NK-92 treated with Interleukin-12 subunit alpha and Interleukin-12 subunit beta, amount 100 ng/mL, for 24 hours (cell line): ENCODE measurements at regions not wholly inside any gene's neighbourhood (a gene's known extent, or its start where the extent isn't known, plus 50 kb on each side); places are given as distances from the start of the nearest gene placed in this dataset.
A peak's percentile ranks its signal among the peaks of the same experiment; 100 is the strongest.

Experiments
- DNase-seq: peaks from one replicate; lab custom pipeline; 2025; lab: John Stamatoyannopoulos, UW

DNA sequence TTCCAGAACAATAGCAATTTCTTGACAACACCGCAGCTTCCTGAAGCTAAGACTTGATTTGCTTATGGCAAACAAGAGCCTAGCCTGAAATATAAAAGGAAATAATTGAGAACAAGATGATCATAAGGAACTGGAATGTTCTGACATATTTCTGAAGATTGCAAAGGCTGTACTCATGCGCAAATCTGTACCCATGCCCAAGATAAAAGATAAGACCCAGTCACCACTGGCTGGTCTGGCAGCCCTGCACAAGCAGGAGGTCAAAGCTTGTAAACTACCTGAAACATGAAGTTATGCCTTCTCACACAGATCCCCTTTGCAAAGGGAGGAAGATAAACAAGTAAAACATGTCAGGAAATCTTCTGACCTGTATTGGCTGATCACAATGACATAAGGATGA, 160.8 kb upstream of the GYPC start:
- no peak for DNase-seq

- DNase-seq, result no peak
Measured at GRCh38 chr2:126496493-126496892, 159.5 kb upstream of the GYPC start.

- no peak for DNase-seq
Measured at GRCh38 chr2:126503476-126503875, 152.5 kb upstream of the GYPC start.

DNA sequence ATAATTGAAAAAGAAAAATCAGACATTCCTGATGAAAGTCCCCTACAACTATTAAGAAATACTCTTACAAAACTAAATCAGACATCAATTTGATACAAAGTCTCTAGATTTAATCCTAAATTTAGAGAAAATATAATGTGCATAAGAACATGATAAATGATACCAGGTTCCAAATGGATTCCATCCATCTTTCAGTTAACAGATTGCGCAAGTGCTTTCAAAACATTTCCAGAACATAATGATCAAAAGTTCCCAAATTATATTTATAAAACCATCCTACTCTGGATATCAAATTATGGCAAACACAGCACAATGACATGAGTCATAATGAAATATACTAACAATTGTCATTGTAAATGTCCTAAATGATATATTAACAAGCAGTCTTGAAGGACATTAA, 151.0 kb upstream of the GYPC start:
- no peak for DNase-seq

DNA sequence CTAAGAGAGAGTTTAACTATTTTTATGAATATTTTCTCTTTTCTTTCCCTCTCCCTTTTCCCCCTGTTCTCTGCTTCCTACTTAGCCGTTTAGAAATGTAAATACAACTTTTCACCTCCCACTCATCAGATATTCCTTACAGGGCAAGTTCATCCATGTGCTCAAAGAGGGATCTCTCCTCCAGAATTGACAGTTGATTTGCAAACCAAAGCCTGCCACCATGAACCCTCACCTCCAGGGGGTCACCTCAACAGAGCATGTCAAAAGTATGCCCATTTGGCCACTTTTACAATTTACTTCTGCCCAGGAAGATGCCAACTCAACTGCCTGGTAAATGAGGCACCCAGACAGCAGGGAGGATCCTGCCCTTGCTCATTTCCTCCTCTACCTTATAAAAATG, 149.2 kb upstream of the GYPC start:
- DNase-seq, result no peak

DNA sequence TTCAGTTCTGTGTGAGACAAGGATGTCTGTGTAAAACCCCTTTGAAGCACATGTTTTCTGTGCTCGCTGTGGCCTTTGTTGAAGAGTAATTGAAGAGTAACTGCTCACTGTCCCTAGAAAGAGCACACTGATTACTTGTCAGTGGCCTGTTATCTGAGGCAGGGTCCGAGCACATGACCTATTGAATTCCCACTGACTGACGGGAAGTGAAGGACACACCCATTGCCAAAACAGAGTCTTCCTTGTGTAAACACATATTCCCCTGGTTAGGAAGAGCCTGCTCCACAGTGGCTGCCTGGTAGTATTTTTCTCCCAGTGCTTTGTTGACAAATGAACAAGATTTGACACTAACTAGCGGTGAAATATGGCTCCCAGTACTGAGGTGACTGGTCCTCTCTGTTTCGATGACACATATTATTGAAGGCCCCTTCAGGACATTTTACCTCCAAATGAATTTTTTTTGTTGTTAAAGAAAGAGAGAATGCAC, 148.5 kb upstream of the GYPC start:
- DNase-seq, result no peak

DNA sequence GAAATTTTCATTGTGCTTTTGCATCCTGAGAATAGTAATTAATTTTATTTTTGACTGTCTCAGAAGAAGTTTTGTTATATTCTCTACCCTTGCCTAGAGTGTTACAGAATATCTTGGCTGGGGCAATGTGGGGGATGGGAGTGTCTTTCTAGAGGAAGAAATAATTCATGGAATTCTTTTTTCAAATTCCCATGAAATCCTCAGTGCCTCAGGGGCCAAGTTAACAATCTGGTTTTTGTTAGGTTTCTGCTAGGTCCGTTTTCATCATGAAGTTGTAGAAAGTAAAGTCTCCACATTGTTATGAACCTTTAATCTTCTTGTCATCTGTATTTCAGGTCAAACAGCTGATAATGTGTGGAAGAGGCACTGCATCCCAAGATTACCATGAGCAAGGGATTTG, 145.6 kb upstream of the GYPC start:
- DNase-seq, result no peak

DNA sequence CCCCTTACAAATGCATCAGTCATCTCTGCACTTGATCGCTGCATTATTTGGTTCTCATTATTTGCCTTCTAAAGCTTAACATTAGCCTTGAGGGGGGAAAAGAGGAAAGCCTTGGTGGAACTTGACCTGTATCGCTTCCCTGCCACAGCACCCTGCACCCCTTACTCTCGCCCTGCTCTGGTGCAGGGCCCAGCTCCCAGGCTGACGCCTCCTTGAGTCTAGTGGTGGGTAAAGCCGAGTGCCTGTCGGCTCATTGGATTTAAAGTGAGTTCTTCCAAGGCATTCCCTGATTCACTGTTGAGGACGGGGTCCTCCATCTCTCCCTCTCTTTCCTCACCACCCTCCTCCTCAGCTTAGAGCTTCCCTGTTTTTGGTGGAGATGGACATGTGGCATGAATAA, 145.0 kb upstream of the GYPC start:
- no peak for DNase-seq

- DNase-seq, result no peak
Measured at GRCh38 chr2:126512026-126512425, 143.9 kb upstream of the GYPC start.

- DNase-seq, result no peak
Measured at GRCh38 chr2:126513033-126513432, 142.9 kb upstream of the GYPC start.

DNA sequence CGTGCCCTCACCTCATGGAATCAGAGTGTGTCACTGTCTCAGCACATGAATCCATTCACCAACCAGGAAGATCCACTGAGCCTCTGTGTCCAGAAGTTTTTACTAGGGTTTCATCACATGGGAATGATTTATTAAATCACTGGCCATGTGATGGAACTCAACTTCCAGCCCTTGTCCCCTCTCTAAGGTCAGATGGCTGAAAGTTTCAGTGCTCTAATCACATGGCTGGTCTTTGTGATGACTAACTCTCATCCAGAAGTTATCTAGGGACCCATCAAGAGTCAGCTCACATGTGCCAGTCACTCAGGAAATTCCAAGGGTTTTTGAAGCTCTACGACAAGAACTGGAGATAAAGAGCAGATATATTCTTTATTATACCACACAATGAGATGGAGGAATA, 140.5 kb upstream of the GYPC start:
- DNase-seq, result no peak

DNA sequence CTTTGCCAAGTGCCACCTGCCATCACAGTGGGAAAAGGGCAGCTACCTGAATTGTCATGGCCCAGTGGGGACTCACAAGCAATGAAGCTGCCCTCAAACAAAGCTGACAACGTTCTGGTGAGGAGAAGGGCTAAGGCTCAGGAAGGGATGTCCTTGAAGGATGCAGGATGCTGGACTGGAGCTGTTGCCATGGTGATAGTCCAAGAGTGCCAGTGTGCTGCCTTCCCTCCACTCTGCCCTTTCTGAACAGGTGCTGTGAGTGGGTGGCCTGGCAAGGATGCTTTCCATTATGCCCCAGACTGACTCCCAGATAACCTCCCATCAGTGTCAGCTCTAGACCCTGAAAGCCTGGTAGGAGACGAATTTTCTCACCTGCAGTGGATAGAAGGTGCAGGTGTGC, 137.8 kb upstream of the GYPC start:
- no peak for DNase-seq

DNA sequence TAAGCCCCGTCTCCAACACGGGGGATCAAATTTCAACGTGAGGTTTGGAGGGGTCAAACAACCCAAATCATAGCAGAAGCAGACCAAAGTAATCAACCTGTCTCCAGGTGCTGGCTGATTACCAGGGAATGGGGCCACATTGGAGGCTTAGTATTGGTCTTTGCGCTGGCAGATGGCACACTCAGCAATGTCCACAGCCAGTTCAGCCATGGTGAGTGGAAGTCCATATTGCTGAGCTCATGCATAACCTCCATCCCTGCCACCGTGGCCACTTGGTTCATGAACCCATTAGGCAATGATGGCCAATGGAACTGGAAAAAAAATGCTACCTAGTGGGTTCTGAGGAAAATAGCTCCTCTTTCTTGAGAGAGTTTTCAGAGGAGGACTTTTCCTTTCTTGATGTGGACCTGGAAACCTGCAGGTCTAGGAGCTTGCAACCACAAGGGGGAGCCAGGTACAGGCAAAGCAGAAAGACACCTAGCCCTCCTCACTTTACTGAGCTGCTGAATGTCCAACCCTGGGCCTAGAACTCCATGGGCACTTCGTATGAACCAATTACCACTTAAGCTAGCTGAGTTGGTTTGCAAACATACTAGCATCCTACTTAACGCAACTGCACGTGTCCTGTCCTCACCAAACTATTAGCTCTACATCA, 128.0 kb upstream of the GYPC start:
- peak; percentile 19 for DNase-seq

DNA sequence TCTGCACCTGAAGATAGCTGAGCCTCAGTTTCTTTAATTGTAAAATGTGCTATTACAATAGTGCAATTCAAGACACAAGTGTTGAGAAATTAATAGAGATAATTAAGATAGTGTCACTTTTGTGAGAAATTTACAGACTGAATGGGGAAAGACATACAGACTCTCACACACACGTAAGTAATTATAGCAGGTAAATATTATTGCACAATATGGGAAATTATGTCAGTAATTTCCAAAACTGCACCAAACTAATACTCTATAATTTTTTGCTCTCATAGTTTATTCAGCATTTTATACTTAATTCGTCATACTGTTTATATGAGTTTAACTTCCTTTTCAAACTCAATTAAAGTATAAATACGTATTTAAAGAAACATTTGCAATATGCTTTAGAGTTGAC, 124.9 kb upstream of the GYPC start:
- DNase-seq, result no peak

- DNase-seq, result no peak
Measured at GRCh38 chr2:126534478-126534877, 121.5 kb upstream of the GYPC start.

DNA sequence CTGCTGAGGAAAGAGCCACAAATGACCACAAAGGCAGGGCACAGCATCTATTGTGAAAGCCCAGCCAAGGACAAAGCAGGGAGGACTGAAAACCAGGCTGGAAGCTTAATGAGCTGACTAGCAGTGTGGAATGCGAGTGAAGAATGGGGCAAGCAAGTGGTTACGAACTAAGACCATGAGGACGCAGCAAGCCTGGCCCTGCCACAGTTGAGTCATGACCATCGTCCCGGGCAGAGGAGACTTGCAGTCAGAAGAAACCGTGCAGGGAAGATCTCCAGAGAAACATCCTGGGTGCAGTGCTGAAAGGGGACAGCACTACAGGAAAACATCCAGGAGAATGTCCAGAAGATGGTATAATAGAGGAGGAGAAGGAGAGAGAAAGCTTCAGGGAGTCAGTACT, 120.5 kb upstream of the GYPC start:
- DNase-seq, result no peak

DNA sequence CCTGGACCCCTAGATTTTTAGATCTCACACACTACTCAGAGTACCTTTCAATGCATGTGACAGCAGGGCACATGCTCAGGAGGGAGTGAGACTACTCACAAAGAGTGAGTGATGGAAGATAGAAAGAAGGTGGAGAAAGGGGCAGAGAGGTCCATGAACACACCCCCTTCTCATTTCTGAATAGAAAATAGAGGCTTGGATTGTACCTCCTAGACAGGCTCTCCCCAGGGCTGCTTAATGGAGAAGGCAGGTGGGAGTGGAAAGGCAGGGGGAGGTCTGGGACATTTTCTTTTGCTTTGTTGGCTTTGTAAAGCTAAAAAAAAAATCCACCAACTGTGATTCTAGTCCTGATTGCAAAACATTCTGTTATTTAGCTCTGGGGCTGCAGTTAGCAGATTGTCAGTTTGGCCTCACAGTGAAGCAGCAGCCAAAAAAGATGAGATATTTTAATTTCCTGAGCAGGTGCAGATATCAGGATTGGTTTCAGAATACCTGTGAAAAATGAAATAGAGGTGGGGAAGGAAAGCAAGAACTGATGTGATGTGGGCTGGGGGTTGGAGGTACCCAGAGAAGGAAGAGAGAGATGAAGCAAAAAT, 119.3 kb upstream of the GYPC start:
- no peak for DNase-seq

GRCh38 chr2:126539101-126539500, 116.9 kb upstream of the GYPC start:
- DNase-seq, result no peak

GRCh38 chr2:126542247-126542646, 113.7 kb upstream of the GYPC start:
- DNase-seq, result no peak

GRCh38 chr2:126543081-126543480, 112.9 kb upstream of the GYPC start:
- no peak for DNase-seq

- DNase-seq, result no peak
Measured at GRCh38 chr2:126558029-126558428, 97.9 kb upstream of the GYPC start.

- no peak for DNase-seq
Measured at GRCh38 chr2:126568734-126569133, 87.2 kb upstream of the GYPC start.

DNA sequence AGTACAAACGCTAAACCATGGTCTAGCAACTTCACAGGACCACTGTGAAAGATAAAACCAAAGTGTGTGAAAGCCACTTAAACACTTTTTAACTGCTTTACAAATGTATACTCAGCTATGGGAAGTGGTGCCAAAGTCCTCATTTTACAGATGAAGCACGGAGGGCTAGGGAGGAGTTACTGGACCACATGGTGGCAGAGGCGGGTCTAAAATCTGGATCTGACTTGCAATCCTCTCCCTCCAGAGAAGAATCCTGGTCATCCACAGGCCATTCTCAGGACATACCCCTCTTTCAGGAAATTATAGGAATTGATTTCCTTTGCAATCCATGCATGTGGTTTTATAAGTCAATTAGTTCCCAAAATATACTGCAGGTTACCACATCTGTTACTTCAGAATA, 84.6 kb upstream of the GYPC start:
- DNase-seq, result no peak

GRCh38 chr2:126575631-126576030, 80.3 kb upstream of the GYPC start:
- DNase-seq, result no peak
